ENCODE measurements at regions not wholly inside any gene's neighbourhood (a gene's known extent, or its start where the extent isn't known, plus 50 kb on each side); places are given as distances from the start of the nearest gene placed in this dataset.

GRCh38 chr13:26500618-26501320 lies 56.7 kb upstream of the WASF3 start:
- Histone ChIP-seq H3F3A (ENCODE audit: insufficient read depth) (no peaks in the 10 kb centered on the region), H4K20me1 (ENCODE audit: low read depth, low read length) (no peaks in the 10 kb centered on the region), H3K4me3 (ENCODE audit: insufficient read depth, low read length, poor library complexity, severe bottlenecking) (no peak overlapping the region), H3K36me3 (ENCODE audit: low read length) (no peaks in the 10 kb centered on the region), H3K27me3 (ENCODE audit: low read length) (no peaks in the 10 kb centered on the region), H3K79me2 (ENCODE audit: insufficient read depth, low read length) (no peaks in the 10 kb centered on the region), H3K4me2 (ENCODE audit: low read depth, low read length, poor library complexity, severe bottlenecking) (no peak overlapping the region), H3K9me2 (replicated peaks; ENCODE audit: insufficient read depth, low read length) (no peaks in the 10 kb centered on the region), H2AFZ (ENCODE audit: low read depth, low read length, severe bottlenecking) (no peak overlapping the region), H3K27ac (ENCODE audit: low read depth, low read length) (no peak overlapping the region), H3K9ac (ENCODE audit: low read length) (no peak overlapping the region), H3K9me3 (ENCODE audit: insufficient read depth, low read length) (no peaks in the 10 kb centered on the region)
- TF ChIP-seq EZH2phosphoT487 (conservative IDR thresholded peaks at IDR 0.05; ENCODE audit: low read length) (no peak), CTCF (IDR thresholded peaks at IDR 0.05; ENCODE audit: insufficient read depth, low read length, poor library complexity, severe bottlenecking) (no peak)

- no peaks in the 10 kb centered on the region for H4K20me1 ChIP-seq (ENCODE audit: low read depth, low read length)
- no peaks in the 10 kb centered on the region for H3K9me3 ChIP-seq (ENCODE audit: insufficient read depth, low read length)
- H3K4me3 ChIP-seq (ENCODE audit: insufficient read depth, low read length, poor library complexity, severe bottlenecking): no peak overlapping the region
- no peak overlapping the region for H3K27ac ChIP-seq (ENCODE audit: low read depth, low read length)
- no peak for TF ChIP-seq EZH2phosphoT487 (conservative IDR thresholded peaks at IDR 0.05; ENCODE audit: low read length)
- TF ChIP-seq CTCF (IDR thresholded peaks at IDR 0.05; ENCODE audit: insufficient read depth, low read length, poor library complexity, severe bottlenecking): no peak
- no peaks in the 10 kb centered on the region for H3K9me2 ChIP-seq (replicated peaks; ENCODE audit: insufficient read depth, low read length)
- H3K36me3 ChIP-seq (ENCODE audit: low read length): no peaks in the 10 kb centered on the region
- H3K27me3 ChIP-seq (ENCODE audit: low read length): no peaks in the 10 kb centered on the region
- no peak overlapping the region for H3K9ac ChIP-seq (ENCODE audit: low read length)
- no peak overlapping the region for H2AFZ ChIP-seq (ENCODE audit: low read depth, low read length, severe bottlenecking)
- H3K79me2 ChIP-seq (ENCODE audit: insufficient read depth, low read length): no peaks in the 10 kb centered on the region
- H3K4me2 ChIP-seq (ENCODE audit: low read depth, low read length, poor library complexity, severe bottlenecking): no peak overlapping the region
- H3F3A ChIP-seq (ENCODE audit: insufficient read depth): no peaks in the 10 kb centered on the region
These were observed 55.8 kb upstream of the WASF3 start for GRCh38 chr13:26501641-26502040.

- Histone ChIP-seq H3K27ac (ENCODE audit: low read depth, low read length) (no peak overlapping the region), H2AFZ (ENCODE audit: low read depth, low read length, severe bottlenecking) (no peak overlapping the region), H3K9ac (ENCODE audit: low read length) (no peak overlapping the region), H3K27me3 (ENCODE audit: low read length) (no peaks in the 10 kb centered on the region), H3K79me2 (ENCODE audit: insufficient read depth, low read length) (no peaks in the 10 kb centered on the region), H3K9me2 (replicated peaks; ENCODE audit: insufficient read depth, low read length) (no peaks in the 10 kb centered on the region), H3K9me3 (ENCODE audit: insufficient read depth, low read length) (no peaks in the 10 kb centered on the region), H4K20me1 (ENCODE audit: low read depth, low read length) (no peaks in the 10 kb centered on the region), H3K4me2 (ENCODE audit: low read depth, low read length, poor library complexity, severe bottlenecking) (no peak overlapping the region), H3F3A (ENCODE audit: insufficient read depth) (no peaks in the 10 kb centered on the region), H3K4me3 (ENCODE audit: insufficient read depth, low read length, poor library complexity, severe bottlenecking) (no peak overlapping the region), H3K36me3 (ENCODE audit: low read length) (no peaks in the 10 kb centered on the region)
- TF ChIP-seq CTCF (IDR thresholded peaks at IDR 0.05; ENCODE audit: insufficient read depth, low read length, poor library complexity, severe bottlenecking) (no peak), EZH2phosphoT487 (conservative IDR thresholded peaks at IDR 0.05; ENCODE audit: low read length) (no peak)
These were observed 54.7 kb upstream of the WASF3 start for GRCh38 chr13:26502826-26503225.
